22Rv1 (cell line): ENCODE measurements at regions not wholly inside any gene's neighbourhood (a gene's known extent, or its start where the extent isn't known, plus 50 kb on each side); places are given as distances from the start of the nearest gene placed in this dataset.

Experiments
- ZFX ChIP-seq: fragments of 450-650 bp; IDR thresholded peaks from 2 replicates; pipeline ENCODE4 v1.6.1; 2017; ENCODE audit warnings: antibody characterized with exemption, borderline replicate concordance
- TF ChIP-seq, protein P1 (sequence below): fragments of 450-650 bp; IDR thresholded peaks from 2 replicates; pipeline ENCODE4 v1.5.1; 2017; ENCODE audit warnings: mild to moderate bottlenecking

- TF ChIP-seq, protein P1, sequence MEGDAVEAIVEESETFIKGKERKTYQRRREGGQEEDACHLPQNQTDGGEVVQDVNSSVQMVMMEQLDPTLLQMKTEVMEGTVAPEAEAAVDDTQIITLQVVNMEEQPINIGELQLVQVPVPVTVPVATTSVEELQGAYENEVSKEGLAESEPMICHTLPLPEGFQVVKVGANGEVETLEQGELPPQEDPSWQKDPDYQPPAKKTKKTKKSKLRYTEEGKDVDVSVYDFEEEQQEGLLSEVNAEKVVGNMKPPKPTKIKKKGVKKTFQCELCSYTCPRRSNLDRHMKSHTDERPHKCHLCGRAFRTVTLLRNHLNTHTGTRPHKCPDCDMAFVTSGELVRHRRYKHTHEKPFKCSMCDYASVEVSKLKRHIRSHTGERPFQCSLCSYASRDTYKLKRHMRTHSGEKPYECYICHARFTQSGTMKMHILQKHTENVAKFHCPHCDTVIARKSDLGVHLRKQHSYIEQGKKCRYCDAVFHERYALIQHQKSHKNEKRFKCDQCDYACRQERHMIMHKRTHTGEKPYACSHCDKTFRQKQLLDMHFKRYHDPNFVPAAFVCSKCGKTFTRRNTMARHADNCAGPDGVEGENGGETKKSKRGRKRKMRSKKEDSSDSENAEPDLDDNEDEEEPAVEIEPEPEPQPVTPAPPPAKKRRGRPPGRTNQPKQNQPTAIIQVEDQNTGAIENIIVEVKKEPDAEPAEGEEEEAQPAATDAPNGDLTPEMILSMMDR: no peak
- TF ChIP-seq ZFX: no peak
Measured at GRCh38 chr2:128803222-128803621, 484.6 kb upstream of the HS6ST1 start.
